ENCODE measurements at regions not wholly inside any gene's neighbourhood (a gene's known extent, or its start where the extent isn't known, plus 50 kb on each side); places are given as distances from the start of the nearest gene placed in this dataset.
"Not testable (repeated sequence)": the region's sequence is repeated elsewhere in the genome, so short reads cannot be mapped to it uniquely, and the experiment has no call there.

DNA sequence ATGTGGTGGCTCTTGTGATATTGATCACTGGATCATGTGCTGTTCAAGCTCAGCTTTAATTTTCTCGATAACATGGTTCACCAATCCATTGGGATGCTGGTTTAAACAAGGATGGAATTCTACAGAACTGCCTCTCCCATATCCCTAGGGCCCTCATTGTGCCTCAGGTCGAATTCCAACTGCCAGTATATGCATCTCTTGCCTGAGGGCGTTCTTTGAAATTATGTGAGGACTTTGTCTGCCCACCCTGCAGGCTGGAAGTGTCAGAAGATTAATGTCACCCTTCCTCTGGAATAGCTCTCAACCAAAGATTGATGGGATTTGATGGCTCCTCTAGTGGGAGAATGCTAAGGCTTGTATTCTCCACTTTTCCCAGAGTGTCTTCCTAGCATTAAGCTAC, 175.6 kb upstream of the GALNT15 start:
- DNase-seq, result no peak
- Histone ChIP-seq H3K27ac (no peak overlapping the region), H3K4me3 (no peak overlapping the region), H3K4me1 (no peaks in the 10 kb centered on the region), H3K27me3 (no peaks in the 10 kb centered on the region), H3K9me3 (no peaks in the 10 kb centered on the region), H3K36me3 (ENCODE audit: low read depth, missing control alignments) (no peaks in the 10 kb centered on the region)
- TF ChIP-seq POLR2A (IDR thresholded peaks at IDR 0.05), result no peak
- TF ChIP-seq, protein P1, sequence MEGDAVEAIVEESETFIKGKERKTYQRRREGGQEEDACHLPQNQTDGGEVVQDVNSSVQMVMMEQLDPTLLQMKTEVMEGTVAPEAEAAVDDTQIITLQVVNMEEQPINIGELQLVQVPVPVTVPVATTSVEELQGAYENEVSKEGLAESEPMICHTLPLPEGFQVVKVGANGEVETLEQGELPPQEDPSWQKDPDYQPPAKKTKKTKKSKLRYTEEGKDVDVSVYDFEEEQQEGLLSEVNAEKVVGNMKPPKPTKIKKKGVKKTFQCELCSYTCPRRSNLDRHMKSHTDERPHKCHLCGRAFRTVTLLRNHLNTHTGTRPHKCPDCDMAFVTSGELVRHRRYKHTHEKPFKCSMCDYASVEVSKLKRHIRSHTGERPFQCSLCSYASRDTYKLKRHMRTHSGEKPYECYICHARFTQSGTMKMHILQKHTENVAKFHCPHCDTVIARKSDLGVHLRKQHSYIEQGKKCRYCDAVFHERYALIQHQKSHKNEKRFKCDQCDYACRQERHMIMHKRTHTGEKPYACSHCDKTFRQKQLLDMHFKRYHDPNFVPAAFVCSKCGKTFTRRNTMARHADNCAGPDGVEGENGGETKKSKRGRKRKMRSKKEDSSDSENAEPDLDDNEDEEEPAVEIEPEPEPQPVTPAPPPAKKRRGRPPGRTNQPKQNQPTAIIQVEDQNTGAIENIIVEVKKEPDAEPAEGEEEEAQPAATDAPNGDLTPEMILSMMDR (IDR thresholded peaks at IDR 0.05), result no peak
- intact Hi-C loops (cut with DNase I; ENCODE audit: low total_unique reads), result no loop called here
- 74 to 75% methylated on average over 3 of the region's 3 CpGs for WGBS, 2 donors

DNA sequence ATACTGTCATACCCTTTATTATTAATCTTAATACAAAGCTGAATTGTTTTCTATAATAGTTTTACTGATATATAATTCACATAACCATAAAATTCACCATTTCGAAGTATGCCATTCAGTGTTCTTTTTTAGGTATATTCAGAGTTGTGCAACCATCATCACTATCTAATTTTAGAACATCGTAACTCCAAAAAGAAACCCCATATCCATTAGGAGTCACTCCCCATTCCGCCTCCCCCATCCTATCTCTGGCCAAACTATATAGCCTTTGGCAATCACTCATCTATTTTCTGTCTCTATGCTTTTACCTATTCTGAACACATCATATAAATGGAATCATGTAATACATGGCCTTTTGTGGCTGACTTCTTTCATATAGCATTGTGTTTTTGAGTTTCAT, 169.7 kb upstream of the GALNT15 start:
- H3K27me3 ChIP-seq, result no peaks in the 10 kb centered on the region
- H3K4me1 ChIP-seq, result no peaks in the 10 kb centered on the region
- no peak for DNase-seq
- H3K4me3 ChIP-seq, result no peak overlapping the region
- H3K27ac ChIP-seq, result no peak overlapping the region
- intact Hi-C loops (cut with DNase I; ENCODE audit: low total_unique reads), result no loop called here
- 91 to 96% methylated on average over 3 of the region's 3 CpGs for WGBS, 2 donors
- H3K9me3 ChIP-seq, result no peaks in the 10 kb centered on the region
- no peaks in the 10 kb centered on the region for H3K36me3 ChIP-seq (ENCODE audit: low read depth, missing control alignments)
- TF ChIP-seq, protein P1 (IDR thresholded peaks at IDR 0.05), result no peak
- TF ChIP-seq POLR2A (IDR thresholded peaks at IDR 0.05), result no peak

DNA sequence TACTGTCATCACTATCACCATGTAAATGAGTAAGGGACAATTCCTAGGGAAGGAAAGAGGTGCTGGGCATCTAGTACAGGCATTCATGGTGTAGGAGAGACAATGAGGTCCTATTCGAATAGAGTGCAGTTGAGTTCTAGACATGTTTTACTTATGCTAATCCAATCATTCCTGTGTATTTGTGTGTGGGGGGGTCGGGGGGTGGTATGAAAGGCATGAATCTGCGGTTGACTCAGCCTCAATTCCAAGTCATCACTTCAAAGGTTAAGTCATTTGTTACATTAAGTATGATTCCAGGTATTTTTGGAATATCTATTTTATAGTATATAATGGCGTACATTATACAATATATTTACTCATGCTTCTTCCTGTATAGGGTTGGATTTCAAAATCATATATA, 163.1 kb upstream of the GALNT15 start:
- no peak for DNase-seq

DNA sequence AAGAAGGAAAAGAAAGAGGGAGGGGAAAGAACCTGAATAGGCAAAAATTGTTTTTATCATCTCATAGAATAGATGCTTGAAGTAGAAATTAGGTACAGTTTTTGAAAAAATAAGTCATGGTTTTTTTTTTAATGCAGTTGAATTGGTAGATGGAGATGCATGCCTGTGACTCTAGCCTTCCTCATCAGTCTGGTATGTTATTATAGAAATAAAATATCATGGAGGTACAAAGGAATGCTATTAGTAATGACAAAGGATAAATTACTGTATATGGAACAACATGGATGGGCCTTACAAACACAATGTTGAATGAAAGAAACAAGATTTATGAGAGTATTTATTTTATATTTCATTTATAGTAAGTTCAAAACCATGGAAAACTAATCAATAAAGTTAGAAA, 162.4 kb upstream of the GALNT15 start:
- intact Hi-C loops (cut with DNase I; ENCODE audit: low total_unique reads), result no loop called here
- Histone ChIP-seq H3K36me3 (ENCODE audit: low read depth, missing control alignments) (no peaks in the 10 kb centered on the region), H3K27me3 (no peaks in the 10 kb centered on the region), H3K27ac (no peak overlapping the region), H3K4me3 (no peak overlapping the region), H3K9me3 (no peaks in the 10 kb centered on the region), H3K4me1 (no peaks in the 10 kb centered on the region)
- no peak for DNase-seq
- TF ChIP-seq, protein P1 (IDR thresholded peaks at IDR 0.05), result no peak
- no peak for TF ChIP-seq POLR2A (IDR thresholded peaks at IDR 0.05)

More for the DNA sequence above, 163.1 kb upstream of the GALNT15 start:
- WGBS, 2 donors, result 91 to 96% methylated on average over 4 of the region's 4 CpGs
- no peak overlapping the region for H3K27ac ChIP-seq
- TF ChIP-seq, protein P1 (IDR thresholded peaks at IDR 0.05), result no peak
- no peak for TF ChIP-seq POLR2A (IDR thresholded peaks at IDR 0.05)
- H3K4me1 ChIP-seq, result no peaks in the 10 kb centered on the region
- no peaks in the 10 kb centered on the region for H3K9me3 ChIP-seq
- no peaks in the 10 kb centered on the region for H3K27me3 ChIP-seq
- no peak overlapping the region for H3K4me3 ChIP-seq
- intact Hi-C loops (cut with DNase I; ENCODE audit: low total_unique reads), result no loop called here
- no peaks in the 10 kb centered on the region for H3K36me3 ChIP-seq (ENCODE audit: low read depth, missing control alignments)

DNA sequence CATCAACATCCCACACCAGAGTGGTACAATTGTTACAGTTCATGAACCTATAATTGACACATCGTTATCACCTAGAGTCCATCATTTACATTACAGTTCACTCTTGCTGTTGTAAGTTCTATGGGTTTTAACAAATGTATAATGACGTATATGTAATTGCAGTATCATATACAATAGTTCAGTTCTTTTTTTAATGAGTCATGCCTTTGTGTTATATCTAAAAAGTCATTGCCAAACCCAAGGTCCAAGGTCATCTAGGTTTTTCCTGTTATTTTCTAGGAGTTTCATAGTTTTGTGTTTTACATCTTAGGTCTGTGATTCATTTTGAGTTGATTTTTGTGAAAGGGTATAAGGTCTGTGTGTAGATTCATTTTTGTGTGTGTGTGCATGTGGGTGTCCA, 160.9 kb upstream of the GALNT15 start:
- no peaks in the 10 kb centered on the region for H3K9me3 ChIP-seq
- no peaks in the 10 kb centered on the region for H3K36me3 ChIP-seq (ENCODE audit: low read depth, missing control alignments)
- DNase-seq, result no peak
- intact Hi-C loops (cut with DNase I; ENCODE audit: low total_unique reads), result no loop called here
- WGBS, 2 donors, result 74 to 78% methylated on average over 2 of the region's 2 CpGs
- H3K27me3 ChIP-seq, result no peaks in the 10 kb centered on the region
- TF ChIP-seq, protein P1 (IDR thresholded peaks at IDR 0.05), result no peak
- TF ChIP-seq POLR2A (IDR thresholded peaks at IDR 0.05), result no peak
- no peaks in the 10 kb centered on the region for H3K4me1 ChIP-seq
- H3K27ac ChIP-seq, result no peak overlapping the region
- H3K4me3 ChIP-seq, result no peak overlapping the region

DNA sequence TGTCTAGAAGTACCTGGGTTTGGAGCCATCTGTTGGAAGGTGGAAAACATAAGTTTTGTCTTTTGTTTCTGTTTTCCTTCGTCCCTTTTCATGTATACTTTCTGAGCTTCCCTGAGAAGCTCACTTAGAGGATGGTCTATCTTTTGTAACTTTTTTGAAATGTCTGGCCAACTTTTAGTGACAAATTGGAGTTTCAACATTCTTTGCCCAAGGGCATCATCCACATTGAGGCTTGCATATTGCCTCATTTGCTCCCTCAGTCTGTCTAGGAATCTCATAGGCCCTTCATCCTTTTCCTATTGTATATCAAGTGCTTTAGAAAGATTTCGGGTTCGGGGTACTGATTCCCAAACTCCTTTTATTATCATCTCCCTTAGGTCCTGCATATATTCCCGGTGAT, 152.7 kb upstream of the GALNT15 start:
- H3K27me3 ChIP-seq; H3K27ac ChIP-seq; H3K4me3 ChIP-seq; intact Hi-C loops (cut with DNase I; ENCODE audit: low total_unique reads); DNase-seq; H3K4me1 ChIP-seq; H3K36me3 ChIP-seq (ENCODE audit: low read depth, missing control alignments); H3K9me3 ChIP-seq: not testable (repeated sequence)
- 88 to 89% methylated on average over 4 of the region's 4 CpGs for WGBS, 2 donors

DNA sequence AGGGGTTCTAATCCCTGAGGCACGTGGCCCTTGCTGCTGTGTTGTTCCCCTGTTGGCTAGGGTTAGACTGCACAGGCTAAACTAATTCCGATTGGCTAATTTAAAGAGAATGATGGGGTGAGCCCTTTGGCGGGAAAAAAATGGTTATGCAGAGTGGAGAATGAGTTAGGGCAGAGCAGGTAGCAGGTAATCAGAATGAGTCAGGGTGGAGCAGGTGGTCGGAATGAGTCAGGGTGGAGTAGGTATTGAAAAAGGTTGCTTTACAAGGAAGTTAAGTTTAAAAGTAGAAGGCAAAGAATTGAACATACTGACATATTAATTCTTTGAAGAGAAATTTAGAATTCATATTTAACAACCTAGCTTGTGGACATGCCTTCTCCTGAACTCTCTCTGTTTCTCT, 150.6 kb upstream of the GALNT15 start:
- H3K27me3 ChIP-seq; H3K27ac ChIP-seq; H3K4me3 ChIP-seq; H3K36me3 ChIP-seq (ENCODE audit: low read depth, missing control alignments); DNase-seq; intact Hi-C loops (cut with DNase I; ENCODE audit: low total_unique reads); H3K4me1 ChIP-seq; H3K9me3 ChIP-seq: not testable (repeated sequence)
- WGBS, 2 donors, result 83 to 91% methylated on average over 4 of the region's 4 CpGs
